GM19372 (cell line): ENCODE measurements at regions not wholly inside any gene's neighbourhood (a gene's known extent, or its start where the extent isn't known, plus 50 kb on each side); places are given as distances from the start of the nearest gene placed in this dataset.

Source experiments
- ATAC-seq: cut with Tn5 transposase; IDR thresholded peaks from one replicate; pipeline ENCODE4 v1.9.1; 2021; ENCODE audit warnings: mild to moderate bottlenecking, low read depth, moderate library complexity; ENCODE audit not compliant: unreplicated experiment

DNA sequence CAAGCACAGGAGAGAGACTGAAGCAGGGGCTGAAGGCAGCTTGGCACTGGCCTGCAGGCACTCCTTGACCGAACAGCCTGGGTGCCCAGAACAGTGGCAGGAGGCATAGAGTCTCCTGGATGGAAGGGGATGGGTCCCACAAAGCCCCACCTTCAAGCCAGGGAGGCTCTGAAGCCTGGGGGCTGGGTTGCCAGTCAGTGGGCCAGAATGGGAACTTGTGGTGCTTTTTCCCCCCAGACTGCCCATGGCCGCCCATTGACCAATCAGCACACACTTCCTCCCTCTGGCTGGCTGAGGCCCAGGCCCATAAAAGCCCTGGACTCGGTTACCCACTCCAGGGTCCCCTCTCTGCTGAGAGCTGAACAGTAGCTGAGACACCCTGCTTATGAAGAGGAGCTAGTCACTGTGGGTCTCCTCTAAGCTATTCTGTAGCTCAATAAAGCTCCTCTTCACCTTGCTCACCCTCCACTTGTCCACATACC lies 109.6 kb downstream of the ELAPOR2 start:
- ATAC-seq, result no peak

DNA sequence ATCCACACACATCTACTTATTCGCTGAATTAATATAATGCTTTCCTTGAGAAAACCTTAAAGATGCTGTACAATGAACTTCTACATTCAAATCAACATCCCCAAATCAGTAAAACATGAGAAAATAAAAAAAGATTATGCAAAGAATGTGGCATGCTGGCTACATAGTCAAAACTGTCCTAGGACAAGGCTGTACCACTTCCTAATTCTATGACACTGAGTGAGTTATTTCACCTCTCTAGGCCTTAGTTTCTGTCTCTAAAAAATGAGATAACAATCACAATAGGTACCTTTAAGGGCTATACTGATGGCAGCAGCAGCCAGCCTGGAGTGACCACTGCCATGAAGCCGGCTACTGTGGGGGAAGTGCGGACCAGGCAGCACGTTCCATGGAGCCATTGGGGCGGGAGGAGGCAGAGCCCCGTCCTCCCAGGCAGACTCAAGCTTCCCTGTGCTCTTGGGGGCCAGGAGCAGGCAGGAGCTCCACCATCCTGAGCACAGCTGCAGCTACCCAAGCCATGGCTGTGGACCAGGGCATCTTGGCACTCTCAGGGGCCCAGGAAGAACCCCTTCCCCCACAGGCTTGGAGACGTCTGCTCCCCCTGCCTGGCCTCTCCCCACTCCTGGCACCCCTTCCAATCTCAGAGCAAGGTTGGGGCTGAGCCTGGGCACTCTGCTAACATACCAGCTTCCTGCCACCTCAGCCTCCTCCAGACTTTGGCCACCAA lies 110.2 kb downstream of the ELAPOR2 start:
- ATAC-seq, result peak; percentile 86

DNA sequence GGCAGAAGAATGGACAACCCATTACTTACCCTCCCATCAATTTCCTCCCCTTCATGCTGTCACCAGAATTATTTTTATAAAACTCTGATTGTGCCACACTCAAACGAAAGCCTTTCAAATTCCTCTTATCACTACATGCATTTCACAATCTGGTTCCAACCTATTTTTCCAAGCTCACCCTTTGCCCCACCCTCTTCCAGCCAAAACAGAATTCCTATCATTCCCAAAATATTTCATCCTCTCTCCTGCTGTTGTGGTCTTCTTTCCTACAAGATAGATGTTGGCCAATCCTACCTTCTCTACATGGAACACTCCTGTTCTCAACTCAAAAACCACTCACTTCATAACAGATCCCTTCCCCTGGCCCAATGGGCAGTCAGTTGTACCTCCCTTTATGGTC lies 111.5 kb downstream of the ELAPOR2 start:
- no peak for ATAC-seq

DNA sequence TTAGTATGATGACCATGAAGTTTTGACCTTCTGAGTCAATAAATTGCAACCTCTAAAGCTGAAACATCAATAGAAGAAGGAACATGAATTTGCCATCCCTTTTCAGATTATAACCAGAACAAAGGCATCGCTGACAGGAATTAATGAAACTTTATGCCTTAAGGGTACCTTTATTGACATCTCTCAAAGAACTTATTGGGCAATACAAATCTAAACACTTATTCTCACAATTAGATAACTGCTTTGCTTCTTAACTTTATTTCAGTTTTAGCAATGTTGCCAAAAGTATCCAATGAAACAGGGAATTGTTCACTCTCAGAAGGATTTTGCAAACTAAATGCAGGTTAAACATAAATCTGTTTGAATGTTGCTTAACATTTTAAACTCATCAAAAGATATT lies 116.0 kb downstream of the ELAPOR2 start:
- no peak for ATAC-seq

DNA sequence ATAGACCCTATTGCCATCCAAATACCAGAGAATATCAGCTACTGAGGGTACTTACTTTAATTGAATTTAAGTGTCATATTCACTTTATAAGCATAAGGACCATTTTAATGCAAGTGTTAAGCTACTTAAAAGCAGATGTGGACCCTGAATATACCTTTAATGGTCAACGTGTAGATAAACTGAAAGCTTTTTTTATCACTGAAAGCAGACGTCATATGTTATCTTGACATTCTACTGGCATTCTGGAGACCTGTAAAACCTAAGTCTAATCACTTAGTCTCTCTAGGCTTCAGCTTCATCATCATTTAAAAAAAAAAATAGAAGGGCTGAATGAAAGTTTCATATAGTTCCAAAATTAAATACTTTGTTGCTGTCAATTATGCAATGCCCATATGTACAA lies 116.5 kb downstream of the ELAPOR2 start:
- ATAC-seq, result no peak

DNA sequence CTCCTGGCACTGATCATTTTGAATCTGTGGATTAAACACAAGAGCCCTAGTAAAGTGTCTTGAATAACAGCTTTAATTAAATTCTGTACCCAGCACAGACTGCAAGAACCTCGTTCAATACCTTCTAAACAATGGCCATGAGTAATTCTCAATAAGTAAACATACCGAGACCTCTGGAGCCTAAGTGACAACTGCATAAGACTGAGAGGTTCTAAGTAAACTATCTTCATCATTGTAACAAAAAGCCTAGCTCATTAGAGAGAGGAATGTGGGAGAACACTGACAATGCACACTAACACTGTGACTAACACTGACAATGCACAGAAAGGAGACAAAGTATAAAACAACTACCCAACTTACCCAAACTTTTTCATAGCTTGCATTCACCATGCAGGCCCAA lies 117.4 kb downstream of the ELAPOR2 start:
- ATAC-seq, result no peak

DNA sequence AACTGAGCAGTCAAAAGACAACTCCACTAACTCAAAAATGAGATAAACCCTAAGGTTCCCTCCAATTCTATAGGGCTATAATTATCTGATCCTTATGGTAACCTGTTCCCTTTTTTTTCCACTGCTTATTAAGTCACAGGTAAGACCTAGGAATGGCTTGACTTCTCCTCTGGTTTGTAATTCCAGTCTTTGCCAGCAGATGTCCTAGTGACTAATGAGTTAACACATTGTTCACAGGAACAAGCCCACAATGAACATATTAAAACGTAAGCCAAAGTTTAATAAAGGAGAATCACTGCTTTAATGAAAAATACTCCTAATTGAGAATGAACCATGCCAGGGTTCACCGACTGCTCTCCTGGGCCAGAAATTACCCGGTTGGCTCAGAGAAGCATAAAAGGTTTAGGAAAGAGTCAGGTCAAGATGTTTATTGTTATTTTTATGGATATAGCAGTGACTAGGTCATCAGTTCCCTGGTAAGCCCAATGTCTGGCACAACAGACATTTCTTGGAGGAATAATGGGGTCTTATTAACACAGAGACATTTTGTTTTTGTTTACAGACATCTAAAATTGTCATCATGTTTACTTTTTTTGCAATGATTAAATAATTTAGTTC lies 120.1 kb downstream of the ELAPOR2 start:
- ATAC-seq, result peak; percentile 83

DNA sequence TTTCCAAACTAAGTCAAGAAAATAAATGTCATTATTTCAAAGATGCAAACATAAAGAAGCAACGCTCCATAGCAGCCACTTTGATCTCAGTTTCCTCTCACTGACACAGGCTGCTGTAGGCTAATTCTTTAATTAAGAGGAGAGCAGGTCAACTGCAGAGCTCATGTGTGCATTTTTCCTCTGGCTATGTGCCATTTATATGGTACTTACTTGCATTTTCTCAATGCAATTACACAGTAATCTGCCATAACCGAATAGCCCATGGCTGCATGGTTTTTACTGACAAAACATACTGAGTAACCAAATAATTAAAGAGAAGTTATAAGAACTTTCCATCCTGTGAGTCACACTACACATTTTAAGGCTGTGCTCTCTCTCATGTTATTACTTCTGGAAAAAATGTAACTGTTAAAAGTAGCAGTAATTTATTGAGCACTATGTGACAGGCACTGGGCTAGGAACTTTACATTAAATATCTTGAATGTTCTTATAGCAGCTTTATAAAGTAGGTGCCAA lies 122.0 kb downstream of the ELAPOR2 start:
- ATAC-seq, result no peak

DNA sequence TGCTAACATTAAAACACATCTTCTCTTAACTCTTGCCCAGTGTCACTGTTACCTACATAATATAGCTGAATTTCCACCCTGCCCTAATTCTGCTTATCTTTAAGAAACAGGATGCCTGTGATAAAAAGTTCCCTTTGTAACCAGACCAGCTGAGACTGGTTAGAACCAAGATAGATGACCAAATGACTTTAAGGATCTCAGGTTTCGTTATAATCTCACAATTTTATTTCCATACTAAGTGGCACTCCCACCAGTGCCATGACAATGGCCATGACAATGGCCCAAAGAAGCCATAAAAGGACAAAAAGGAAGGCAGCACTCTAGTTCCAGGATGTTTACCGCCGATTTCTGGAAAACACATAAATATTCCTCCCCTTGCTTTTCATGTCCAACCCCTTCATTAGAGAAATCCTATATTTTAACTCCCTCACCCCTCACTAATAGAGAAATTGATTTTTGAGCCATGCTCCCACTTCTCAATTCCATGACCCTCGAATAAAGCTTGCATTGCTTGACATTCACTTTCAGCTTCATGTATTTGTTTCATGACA lies 126.1 kb downstream of the ELAPOR2 start:
- ATAC-seq, result no peak

DNA sequence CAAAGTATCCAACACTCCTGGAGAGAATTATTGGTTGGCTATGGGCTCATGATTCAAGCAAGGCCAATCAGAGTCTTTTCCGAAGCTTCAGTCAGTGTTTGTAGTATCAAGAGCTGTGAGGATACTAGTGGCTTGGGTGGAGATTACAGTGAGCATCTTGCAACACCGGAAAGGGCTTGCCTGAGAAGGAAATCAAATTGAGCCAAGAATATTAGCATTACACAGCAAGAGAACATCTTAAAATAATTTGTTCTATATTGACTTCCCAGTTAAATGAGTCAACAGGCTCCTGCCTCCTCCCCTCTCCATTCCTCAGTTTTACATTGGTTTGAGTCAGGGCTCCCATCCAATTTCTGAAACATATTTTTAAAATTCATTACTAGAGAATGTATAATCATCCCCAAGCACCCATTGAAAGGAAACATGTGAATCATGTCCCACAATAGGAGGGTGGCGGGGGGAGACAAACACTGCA lies 127.4 kb downstream of the ELAPOR2 start:
- no peak for ATAC-seq

DNA sequence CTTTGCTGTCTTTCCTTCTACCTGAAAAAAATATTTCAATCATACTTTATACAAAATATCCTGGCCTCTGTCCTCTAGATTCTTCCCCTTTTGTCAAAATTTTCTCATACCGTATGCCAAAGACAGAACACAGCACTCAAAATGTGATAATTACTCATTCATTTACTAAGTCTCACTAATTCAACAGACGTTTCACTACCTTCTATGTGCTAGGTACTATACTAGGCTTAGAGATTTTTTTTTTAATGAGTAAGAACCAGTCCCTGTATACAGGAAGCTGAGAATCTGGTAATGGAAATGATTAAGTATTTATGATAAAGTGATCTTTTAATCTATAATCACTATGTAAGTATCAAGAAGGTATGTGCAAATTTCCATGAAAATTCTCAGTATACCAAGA lies 128.0 kb downstream of the ELAPOR2 start:
- no peak for ATAC-seq

DNA sequence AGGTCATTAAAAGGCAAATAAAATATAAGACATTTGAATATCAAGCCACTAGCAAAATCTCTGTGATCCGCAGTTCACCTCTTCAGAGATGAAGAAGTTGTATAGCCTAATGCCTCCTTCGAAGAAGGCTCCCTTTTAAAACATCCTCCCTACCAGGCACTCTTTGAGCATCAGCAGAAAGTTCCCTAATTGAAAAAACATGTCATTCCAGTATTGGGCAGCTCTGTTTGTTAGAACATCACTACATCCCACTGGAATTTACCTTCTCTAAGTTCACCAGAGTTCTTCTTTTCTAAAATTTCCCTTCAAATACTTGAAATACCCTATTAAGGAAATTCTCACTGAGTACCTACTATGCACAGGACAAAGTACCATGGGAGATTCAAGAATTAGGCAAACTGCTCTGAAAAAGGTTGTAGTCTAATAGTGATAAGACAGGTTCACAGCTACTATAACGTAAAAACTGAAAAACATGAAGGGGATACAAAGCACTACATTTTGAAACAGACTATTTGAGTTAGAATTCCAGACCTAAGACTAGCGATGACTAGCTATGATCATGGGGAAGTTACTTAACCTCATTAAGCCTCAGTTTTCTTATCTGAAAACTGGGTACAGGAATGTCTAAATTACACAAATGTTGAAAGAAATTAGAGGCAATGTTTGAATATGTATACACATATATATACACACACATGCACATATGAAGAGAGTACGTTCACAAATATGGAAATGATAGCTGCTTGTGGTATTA lies 128.7 kb downstream of the ELAPOR2 start:
- ATAC-seq, result no peak

DNA sequence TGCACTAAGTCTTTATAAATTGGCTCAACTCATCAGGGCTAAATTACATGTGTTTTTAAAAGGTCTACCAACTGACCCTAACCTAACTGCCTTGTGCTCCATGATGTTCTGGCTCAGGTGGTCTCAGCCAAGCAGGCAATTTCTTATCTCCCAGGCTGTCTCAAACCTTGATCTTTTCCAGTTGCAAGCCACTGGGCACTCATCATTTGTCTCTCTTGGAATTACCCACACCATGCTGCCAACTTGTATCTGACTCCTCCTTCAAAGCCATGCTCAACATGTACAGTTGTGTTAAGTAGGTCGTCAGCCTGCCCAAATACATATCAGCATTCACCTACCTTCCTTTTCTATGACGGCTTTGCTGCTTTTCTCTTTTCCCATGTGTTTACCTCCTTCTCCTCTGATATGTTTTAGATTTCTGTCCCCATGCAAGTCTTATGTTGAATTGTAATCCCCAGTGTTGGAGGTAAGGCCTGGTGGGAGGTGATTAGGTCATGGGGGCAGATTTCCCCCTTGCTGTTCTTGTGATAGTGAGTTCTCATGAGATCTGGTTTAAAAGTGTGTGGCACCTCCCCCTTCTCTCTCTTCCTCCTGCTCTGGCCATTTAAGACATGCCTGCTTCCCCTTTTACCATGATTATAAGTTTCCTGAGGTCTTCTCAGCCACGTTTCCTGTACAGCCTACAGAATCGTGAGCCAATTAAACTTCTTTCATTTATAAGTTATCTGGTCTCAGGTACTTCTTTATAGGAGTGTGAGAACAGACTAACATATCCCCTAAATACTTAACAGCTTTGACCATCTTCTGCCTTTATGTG lies 130.0 kb downstream of the ELAPOR2 start:
- no peak for ATAC-seq

DNA sequence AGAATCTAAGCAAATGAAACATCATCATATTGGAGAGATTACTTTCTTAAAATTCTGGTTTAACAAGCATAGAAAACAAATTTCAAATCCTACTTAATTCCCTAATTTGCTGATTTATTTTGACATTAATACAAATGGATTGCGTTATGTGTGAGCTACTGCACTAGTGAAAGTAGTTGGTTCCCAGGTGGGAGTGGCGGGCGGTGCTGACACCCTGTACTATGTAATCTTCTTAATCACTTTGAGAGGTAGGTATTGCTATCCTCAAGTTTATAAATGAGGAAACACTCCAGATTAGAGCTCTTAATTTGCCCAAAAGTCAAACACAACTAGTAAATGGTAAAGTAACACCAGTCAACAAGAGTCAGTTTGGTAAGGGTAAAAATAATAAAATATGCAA lies 131.1 kb downstream of the ELAPOR2 start:
- no peak for ATAC-seq

DNA sequence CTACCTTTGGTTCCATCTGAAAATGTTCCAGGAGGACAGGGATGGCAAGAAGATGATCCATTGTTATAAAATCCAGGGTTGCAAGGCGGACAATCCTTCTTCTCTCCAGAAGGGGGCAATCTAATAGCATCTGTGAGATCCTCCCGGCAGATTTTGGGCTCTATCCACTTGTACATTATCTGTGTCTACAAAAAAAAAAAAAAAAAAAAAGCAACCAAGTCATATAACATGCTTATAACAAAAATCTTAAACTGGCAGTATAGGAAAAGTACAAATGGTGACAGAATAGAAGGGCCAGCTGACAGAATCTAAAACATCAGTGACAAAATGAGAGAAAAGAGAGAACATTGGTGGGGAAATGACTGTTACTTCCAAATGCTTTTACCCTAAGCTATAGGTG lies 132.7 kb downstream of the ELAPOR2 start:
- peak; percentile 72 for ATAC-seq

DNA sequence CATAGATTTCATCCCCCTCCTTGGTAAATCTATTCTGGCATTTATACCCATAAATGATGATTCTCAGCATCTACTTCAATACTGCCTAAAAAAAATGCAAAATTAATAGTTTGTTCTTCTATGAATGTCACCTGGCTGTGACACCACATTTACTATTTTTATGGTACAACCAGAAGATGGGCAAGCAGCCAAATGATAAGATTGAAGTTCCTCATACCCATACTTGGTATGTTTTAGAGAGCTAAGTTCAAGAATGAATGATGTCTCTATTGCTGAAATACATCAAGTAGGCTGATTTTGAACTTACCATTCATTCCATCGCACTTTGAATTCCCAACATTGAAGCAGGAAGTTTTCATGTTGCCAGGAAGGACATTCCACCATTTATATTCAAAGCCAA lies 134.2 kb downstream of the ELAPOR2 start:
- ATAC-seq, result no peak

DNA sequence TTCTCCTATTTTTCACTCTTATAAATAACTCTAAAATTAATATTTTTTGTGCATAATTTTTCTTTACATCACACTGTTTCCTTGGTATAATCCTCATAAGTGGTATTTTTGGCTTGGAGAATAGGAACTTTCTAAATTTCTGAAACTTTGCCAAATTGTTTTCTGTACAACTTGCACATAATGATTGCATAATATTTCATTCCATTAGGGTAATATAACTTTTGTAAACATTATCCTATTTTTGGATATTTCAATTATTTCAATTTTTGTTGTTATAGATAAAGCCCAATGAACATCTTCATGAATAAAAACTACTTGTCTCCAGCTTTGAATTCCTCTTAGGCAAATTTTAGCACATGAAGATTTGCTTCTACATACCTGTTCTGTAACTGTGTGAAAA lies 135.9 kb downstream of the ELAPOR2 start:
- no peak for ATAC-seq

DNA sequence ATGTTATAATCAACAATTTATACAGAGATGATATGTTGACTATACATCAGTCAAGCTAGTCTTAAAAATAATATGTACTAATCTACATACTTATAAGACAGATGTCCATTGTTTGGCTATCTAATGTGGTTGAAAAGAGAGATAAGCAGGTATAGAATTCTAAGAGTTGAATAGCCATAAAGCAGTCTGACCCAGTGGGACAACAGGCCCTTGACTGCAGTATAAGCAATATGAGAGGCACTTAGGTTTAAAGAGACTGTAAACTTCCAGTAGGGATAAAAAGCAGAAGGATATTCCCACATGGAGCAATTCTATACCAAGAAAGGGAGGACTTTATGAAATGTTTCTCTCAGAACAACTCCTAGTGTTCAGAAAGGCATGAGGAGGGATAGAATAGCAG lies 139.3 kb downstream of the ELAPOR2 start:
- ATAC-seq, result no peak

DNA sequence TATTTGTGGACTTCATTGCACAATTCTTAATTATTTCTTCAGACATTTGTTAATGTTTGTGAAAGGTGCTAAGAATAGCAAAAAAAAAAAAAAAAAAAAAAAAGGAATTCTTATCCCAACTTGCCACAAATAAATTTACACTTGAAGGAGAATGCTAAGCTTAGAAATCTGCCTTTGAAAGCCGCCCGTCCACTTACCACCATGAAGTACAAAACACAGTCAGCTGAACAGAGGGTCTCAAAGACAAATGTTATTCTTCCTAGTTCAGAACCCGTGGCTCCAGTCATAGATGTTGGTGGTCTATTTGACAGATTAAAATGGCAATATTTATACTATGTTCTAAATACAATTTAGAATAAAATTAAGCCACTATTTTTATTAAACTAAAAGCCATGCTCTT lies 141.2 kb downstream of the ELAPOR2 start:
- ATAC-seq, result no peak

DNA sequence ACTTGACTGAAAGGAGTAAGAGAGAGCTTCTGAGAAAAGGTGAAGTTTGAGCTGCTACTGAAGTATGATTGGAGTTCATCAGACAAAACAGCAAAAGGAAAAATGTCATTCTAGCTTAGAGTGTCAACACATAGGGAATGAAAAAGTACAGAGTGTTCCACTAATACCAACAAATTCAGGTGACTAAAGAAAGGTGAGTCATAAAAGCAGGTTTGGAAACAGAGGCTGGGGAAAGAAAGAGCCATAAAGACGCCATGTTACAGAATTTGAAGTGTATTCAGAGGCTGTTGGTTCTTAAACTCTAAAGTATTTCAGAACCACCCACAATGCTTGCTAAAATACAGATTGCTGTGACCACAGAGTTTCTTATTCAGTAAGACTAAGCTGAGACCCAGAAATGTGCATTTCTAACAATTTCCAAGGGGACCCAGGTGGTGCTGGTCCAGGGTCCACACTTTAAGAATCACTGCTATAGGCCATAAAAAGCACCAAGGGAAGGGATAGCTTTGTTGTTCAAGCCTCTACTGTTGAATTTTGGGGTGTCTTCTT lies 143.1 kb downstream of the ELAPOR2 start:
- no peak for ATAC-seq
